Mammary epithelial cell (primary cell): ENCODE measurements at regions not wholly inside any gene's neighbourhood (a gene's known extent, or its start where the extent isn't known, plus 50 kb on each side); places are given as distances from the start of the nearest gene placed in this dataset.

Experiments
- CTCF ChIP-seq, 2 donors: IDR thresholded peaks in 1 of 2; conservative IDR thresholded peaks in 1 of 2; 2 replicates each; pipeline ENCODE4 v1.5.1; 2011 to 2012; ENCODE audit warnings: inconsistent platforms in 2 of 2, low read length in 2 of 2, mild to moderate bottlenecking in 2 of 2, control low read depth in 1 of 2, low read depth in 1 of 2; ENCODE audit not compliant: insufficient read depth in 1 of 2; ENCODE audit errors: extremely low read depth in 1 of 2
- EZH2 ChIP-seq: IDR thresholded peaks from 2 replicates; pipeline ENCODE4 v1.6.1; 2012; ENCODE audit warnings: low read length, inconsistent platforms, borderline replicate concordance

GRCh38 chrX:113675278-113675677 is 834.6 kb upstream of the AMOT start:
- TF ChIP-seq CTCF (conservative IDR thresholded peaks at IDR 0.05 in 1 of 2, IDR thresholded peaks at IDR 0.05 in 1 of 2; ENCODE audit: extremely low read depth in 1 of 2, insufficient read depth in 1 of 2, low read depth in 1 of 2, low read length in 2 of 2), result no peak
- no peak for TF ChIP-seq EZH2
